Neural cell (in vitro differentiated cells): ENCODE measurements at regions not wholly inside any gene's neighbourhood (a gene's known extent, or its start where the extent isn't known, plus 50 kb on each side); places are given as distances from the start of the nearest gene placed in this dataset.

ENCODE experiments used
- EP300 ChIP-seq: fragments of 450-650 bp; conservative IDR thresholded peaks from 2 replicates; pipeline ENCODE4 v1.6.1; 2014; ENCODE audit warnings: antibody characterized with exemption, mild to moderate bottlenecking, moderate library complexity; ENCODE audit not compliant: poor library complexity, severe bottlenecking
- EZH2 ChIP-seq: fragments of 200-600, 300-800 bp; shearing (Covaris generic), sonication (generic); IDR thresholded peaks from 2 replicates; pipeline ENCODE4 v1.6.1; 2014; ENCODE audit warnings: antibody characterized with exemption, low read length, borderline replicate concordance, mild to moderate bottlenecking; ENCODE audit not compliant: insufficient read depth, poor library complexity, severe bottlenecking
- MXI1 ChIP-seq: fragments of 450-650 bp; conservative IDR thresholded peaks from 2 replicates; pipeline ENCODE4 v1.6.1; 2014; ENCODE audit warnings: antibody characterized with exemption, mild to moderate bottlenecking; ENCODE audit not compliant: poor library complexity, severe bottlenecking
- POLR2AphosphoS5 ChIP-seq: IDR thresholded peaks from 2 replicates; pipeline ENCODE4 v1.6.1; 2012
- RAD21 ChIP-seq: fragments of 450-650 bp; conservative IDR thresholded peaks from 2 replicates; pipeline ENCODE4 v1.6.1; 2014; ENCODE audit warnings: antibody characterized with exemption, mild to moderate bottlenecking, moderate library complexity
- TAF1 ChIP-seq: IDR thresholded peaks from 2 replicates; pipeline ENCODE4 v1.6.1; 2012; ENCODE audit warnings: low read depth
- TF ChIP-seq, protein P1 (sequence below): fragments of 450-650 bp; IDR thresholded peaks from 2 replicates; pipeline ENCODE4 v1.5.1; 2014; ENCODE audit warnings: antibody characterized with exemption, mild to moderate bottlenecking, moderate library complexity; ENCODE audit not compliant: poor library complexity, severe bottlenecking
- TF ChIP-seq, protein P2 (sequence below): IDR thresholded peaks from 2 replicates; pipeline ENCODE4 v1.6.1; 2012; ENCODE audit warnings: borderline replicate concordance

DNA sequence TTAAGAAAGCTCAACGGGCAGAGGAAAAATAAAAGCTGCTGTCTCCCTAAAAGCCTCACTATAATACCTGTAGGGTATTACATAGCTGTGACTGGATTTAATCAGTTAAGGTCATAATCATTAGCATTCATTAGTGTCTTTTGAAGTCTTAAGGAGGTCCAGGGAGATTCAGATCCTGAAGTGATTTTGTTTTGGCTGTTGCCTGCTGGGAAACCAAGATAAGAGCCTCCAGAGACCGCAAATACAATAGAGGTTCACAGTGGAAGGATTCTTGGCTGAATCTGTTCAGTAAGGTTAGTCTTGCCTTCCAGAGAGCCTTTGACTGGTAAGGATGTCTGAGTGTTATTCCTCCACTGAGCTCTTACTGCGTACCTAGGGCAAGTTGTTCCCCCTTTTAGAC, 54.0 kb upstream of the TNFRSF19 start:
- TF ChIP-seq POLR2AphosphoS5 = no peak
- no peak for TF ChIP-seq RAD21
- no peak for TF ChIP-seq MXI1
- TF ChIP-seq, protein P1, sequence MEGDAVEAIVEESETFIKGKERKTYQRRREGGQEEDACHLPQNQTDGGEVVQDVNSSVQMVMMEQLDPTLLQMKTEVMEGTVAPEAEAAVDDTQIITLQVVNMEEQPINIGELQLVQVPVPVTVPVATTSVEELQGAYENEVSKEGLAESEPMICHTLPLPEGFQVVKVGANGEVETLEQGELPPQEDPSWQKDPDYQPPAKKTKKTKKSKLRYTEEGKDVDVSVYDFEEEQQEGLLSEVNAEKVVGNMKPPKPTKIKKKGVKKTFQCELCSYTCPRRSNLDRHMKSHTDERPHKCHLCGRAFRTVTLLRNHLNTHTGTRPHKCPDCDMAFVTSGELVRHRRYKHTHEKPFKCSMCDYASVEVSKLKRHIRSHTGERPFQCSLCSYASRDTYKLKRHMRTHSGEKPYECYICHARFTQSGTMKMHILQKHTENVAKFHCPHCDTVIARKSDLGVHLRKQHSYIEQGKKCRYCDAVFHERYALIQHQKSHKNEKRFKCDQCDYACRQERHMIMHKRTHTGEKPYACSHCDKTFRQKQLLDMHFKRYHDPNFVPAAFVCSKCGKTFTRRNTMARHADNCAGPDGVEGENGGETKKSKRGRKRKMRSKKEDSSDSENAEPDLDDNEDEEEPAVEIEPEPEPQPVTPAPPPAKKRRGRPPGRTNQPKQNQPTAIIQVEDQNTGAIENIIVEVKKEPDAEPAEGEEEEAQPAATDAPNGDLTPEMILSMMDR = no peak
- TF ChIP-seq EZH2 = no peak
- TF ChIP-seq EP300 = no peak
- TF ChIP-seq, protein P2, sequence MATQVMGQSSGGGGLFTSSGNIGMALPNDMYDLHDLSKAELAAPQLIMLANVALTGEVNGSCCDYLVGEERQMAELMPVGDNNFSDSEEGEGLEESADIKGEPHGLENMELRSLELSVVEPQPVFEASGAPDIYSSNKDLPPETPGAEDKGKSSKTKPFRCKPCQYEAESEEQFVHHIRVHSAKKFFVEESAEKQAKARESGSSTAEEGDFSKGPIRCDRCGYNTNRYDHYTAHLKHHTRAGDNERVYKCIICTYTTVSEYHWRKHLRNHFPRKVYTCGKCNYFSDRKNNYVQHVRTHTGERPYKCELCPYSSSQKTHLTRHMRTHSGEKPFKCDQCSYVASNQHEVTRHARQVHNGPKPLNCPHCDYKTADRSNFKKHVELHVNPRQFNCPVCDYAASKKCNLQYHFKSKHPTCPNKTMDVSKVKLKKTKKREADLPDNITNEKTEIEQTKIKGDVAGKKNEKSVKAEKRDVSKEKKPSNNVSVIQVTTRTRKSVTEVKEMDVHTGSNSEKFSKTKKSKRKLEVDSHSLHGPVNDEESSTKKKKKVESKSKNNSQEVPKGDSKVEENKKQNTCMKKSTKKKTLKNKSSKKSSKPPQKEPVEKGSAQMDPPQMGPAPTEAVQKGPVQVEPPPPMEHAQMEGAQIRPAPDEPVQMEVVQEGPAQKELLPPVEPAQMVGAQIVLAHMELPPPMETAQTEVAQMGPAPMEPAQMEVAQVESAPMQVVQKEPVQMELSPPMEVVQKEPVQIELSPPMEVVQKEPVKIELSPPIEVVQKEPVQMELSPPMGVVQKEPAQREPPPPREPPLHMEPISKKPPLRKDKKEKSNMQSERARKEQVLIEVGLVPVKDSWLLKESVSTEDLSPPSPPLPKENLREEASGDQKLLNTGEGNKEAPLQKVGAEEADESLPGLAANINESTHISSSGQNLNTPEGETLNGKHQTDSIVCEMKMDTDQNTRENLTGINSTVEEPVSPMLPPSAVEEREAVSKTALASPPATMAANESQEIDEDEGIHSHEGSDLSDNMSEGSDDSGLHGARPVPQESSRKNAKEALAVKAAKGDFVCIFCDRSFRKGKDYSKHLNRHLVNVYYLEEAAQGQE = no peak
- no peak for TF ChIP-seq TAF1
